ENCODE measurements at regions not wholly inside any gene's neighbourhood (a gene's known extent, or its start where the extent isn't known, plus 50 kb on each side); places are given as distances from the start of the nearest gene placed in this dataset.
"Not testable (repeated sequence)": the region's sequence is repeated elsewhere in the genome, so short reads cannot be mapped to it uniquely, and the experiment has no call there.

DNA sequence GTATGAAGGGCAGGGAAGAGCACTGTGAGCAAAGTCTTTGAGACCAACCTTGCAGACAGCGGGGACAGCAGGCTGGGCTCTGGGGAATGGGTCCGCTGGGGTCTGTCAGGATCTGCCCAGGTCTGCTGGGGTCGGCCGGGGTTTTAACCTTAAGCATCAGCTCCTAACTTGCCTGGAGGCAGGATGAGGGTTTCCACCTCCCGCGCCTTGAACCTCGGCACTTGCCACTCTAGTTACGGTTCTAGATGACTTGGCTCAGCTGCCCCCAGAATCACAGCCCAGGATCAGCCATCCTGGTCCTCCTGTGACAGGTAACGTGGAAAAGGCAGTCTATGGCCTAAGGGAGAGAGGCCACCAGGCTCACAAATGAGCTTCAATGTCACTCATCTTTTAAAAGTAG lies 50.4 kb upstream of the CACUL1 start:
- Histone ChIP-seq H3K27ac (ENCODE audit: low read depth in 2 of 2, low read length in 1 of 2) (no peak overlapping the region), H3K9me3 (ENCODE audit: control insufficient read depth in 2 of 2, insufficient read depth in 1 of 2, low read depth in 1 of 2, low read length in 1 of 2) (no peaks in the 10 kb centered on the region), H3K4me1 (ENCODE audit: control insufficient read depth in 2 of 2, insufficient read depth in 2 of 2, low read length in 1 of 2) (no peaks in the 10 kb centered on the region), H3K27me3 (ENCODE audit: control insufficient read depth in 1 of 2, insufficient read depth in 2 of 2, low read length in 2 of 2) (no peaks in the 10 kb centered on the region), H3K36me3 (ENCODE audit: control insufficient read depth in 2 of 2, insufficient read depth in 2 of 2, low read length in 1 of 2) (no peaks in the 10 kb centered on the region), H3K4me3 (ENCODE audit: low read depth in 1 of 2, low read length in 2 of 2) (no peak overlapping the region)
- 92 to 94% methylated on average over 9 of the region's 9 CpGs for WGBS, 2 donors

DNA sequence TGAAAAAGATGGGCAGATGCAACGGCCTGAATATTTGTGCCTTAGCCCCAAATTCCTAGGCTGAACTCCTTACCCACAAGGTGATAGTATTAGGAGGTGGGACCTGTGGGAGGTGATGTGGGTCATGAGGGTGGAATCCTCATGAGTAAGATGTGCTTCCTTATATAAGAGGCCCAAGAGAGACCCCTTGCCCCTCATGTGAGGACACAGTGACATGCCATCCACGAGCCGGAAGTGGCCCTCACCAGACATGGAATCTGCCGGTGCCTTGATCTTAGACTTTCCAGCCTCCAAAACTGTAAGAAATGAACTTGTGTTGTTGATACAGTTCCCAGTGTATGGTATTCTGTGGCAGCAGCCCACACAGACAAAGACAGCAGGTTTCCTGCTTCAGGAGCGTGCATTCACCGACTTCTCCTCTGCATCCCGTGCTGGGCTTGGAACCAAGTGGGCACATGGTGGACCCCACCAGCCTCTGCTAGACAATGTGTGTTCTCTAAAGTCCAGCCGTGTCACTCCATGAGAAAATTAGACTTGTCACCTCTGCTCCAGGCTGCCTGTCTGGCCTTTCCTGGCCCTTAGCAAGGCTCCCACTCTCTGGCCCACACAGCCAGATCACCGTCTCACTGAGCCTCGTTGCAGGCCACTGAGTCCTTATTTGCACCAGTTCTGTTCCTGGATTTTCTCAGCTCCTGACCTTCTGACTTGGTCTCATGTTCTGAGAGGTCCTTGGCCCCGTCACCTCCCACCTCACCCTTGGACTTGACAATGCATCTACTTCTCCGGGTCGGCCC lies 52.9 kb upstream of the CACUL1 start:
- H3K4me3 ChIP-seq (ENCODE audit: low read depth in 1 of 2, low read length in 2 of 2), result no peak overlapping the region
- 79 to 89% methylated on average over 13 of the region's 13 CpGs for WGBS, 2 donors
- no peaks in the 10 kb centered on the region for H3K27me3 ChIP-seq (ENCODE audit: control insufficient read depth in 1 of 2, insufficient read depth in 2 of 2, low read length in 2 of 2)

DNA sequence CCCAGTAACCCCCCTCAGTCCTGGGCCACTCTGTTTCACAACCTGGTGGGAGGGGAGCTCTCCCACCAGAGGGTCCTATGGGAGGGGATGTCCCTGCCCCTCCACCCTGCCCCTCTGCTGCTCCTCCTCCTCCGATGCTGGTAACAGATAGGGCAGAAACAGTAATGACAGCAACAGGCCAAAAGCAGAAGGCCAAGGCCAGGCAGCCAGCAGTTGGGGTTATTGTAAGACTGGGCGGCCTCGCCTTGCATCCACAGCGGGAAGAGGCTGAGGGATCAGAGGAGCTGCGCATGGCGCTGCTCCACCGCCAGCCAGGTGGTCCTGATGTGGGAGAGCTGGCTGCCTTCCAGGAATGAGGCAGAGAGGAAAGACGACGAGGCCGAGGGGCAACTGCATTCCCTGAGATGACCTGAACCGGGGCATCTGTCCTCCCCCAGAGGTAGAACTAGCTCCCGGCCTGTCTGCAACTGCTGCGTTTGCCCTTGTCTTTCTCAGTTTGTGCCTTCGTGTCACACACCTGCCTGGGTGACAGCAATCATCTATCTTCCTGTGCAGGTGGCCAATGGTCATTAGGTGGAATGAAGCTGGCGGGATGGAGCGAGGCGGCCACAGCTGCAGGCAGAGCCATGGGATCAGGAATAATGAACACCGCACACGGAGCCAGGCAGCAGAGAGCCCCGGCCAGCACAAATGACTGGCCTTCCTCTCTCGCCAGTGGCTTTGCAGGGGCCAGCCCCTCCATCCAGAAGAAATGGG lies 54.0 kb upstream of the CACUL1 start:
- no peak overlapping the region for H3K27ac ChIP-seq (ENCODE audit: low read depth in 2 of 2, low read length in 1 of 2)
- 85 to 86% methylated on average over 21 of the region's 21 CpGs for WGBS, 2 donors
- H3K27me3 ChIP-seq (ENCODE audit: control insufficient read depth in 1 of 2, insufficient read depth in 2 of 2, low read length in 2 of 2), result no peaks in the 10 kb centered on the region
- H3K36me3 ChIP-seq (ENCODE audit: control insufficient read depth in 2 of 2, insufficient read depth in 2 of 2, low read length in 1 of 2), result no peaks in the 10 kb centered on the region
- no peak overlapping the region for H3K4me3 ChIP-seq (ENCODE audit: low read depth in 1 of 2, low read length in 2 of 2)
- H3K4me1 ChIP-seq (ENCODE audit: control insufficient read depth in 2 of 2, insufficient read depth in 2 of 2, low read length in 1 of 2), result no peaks in the 10 kb centered on the region
- H3K9me3 ChIP-seq (ENCODE audit: control insufficient read depth in 2 of 2, insufficient read depth in 1 of 2, low read depth in 1 of 2, low read length in 1 of 2), result no peaks in the 10 kb centered on the region

More for the DNA sequence above, 52.9 kb upstream of the CACUL1 start:
- Histone ChIP-seq H3K9me3 (ENCODE audit: control insufficient read depth in 2 of 2, insufficient read depth in 1 of 2, low read depth in 1 of 2, low read length in 1 of 2) (no peaks in the 10 kb centered on the region), H3K36me3 (ENCODE audit: control insufficient read depth in 2 of 2, insufficient read depth in 2 of 2, low read length in 1 of 2) (no peaks in the 10 kb centered on the region), H3K4me1 (ENCODE audit: control insufficient read depth in 2 of 2, insufficient read depth in 2 of 2, low read length in 1 of 2) (no peaks in the 10 kb centered on the region), H3K27ac (ENCODE audit: low read depth in 2 of 2, low read length in 1 of 2) (no peak overlapping the region)

DNA sequence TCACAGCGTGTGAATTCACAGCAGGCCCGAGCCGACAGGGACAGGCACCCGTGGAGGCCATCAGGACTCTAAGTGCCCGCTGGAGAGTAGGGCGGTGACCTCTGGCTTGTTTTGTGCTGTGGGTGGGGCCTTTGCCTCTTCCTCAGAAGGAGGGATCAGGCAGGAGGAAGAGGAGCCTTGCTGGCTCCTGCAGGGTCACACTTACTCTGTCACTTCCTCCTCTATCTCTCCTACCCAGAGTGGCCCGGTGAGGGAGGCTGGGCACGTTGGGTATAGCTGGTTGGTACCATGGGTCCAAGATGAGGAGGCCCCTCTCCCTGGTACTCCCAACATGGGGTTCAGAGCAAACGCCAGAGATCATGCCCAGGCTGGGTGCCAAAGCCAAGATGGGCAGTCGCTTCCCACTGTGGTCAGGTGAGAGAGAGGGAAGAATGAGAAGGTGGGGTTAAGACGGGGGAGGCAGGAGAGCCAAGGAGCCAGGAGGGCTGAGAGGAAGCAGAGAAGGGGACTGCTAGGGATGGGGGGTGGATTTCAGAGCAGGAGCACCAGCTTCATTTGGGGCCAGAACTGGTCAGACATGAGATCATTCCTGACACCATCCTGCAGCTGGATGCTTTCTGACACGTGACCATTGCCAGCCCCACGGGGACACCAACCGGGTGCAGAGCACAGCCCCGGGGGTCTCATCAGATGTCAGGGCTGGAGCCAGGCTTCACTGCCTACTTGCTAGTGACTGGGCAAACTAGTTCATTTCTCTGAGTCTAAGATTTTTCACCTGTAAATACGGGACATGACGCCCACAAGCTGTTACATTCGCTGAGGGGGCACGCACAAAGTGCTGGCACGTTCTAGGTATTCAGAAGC lies 54.8 kb upstream of the CACUL1 start:
- H3K27me3 ChIP-seq (ENCODE audit: control insufficient read depth in 1 of 2, insufficient read depth in 2 of 2, low read length in 2 of 2), result no peaks in the 10 kb centered on the region
- H3K4me3 ChIP-seq (ENCODE audit: low read depth in 1 of 2, low read length in 2 of 2), result no peak overlapping the region
- H3K9me3 ChIP-seq (ENCODE audit: control insufficient read depth in 2 of 2, insufficient read depth in 1 of 2, low read depth in 1 of 2, low read length in 1 of 2), result no peaks in the 10 kb centered on the region
- no peak overlapping the region for H3K27ac ChIP-seq (ENCODE audit: low read depth in 2 of 2, low read length in 1 of 2)
- WGBS, 2 donors, result 77 to 83% methylated on average over 20 of the region's 20 CpGs
- no peaks in the 10 kb centered on the region for H3K36me3 ChIP-seq (ENCODE audit: control insufficient read depth in 2 of 2, insufficient read depth in 2 of 2, low read length in 1 of 2)
- no peaks in the 10 kb centered on the region for H3K4me1 ChIP-seq (ENCODE audit: control insufficient read depth in 2 of 2, insufficient read depth in 2 of 2, low read length in 1 of 2)

DNA sequence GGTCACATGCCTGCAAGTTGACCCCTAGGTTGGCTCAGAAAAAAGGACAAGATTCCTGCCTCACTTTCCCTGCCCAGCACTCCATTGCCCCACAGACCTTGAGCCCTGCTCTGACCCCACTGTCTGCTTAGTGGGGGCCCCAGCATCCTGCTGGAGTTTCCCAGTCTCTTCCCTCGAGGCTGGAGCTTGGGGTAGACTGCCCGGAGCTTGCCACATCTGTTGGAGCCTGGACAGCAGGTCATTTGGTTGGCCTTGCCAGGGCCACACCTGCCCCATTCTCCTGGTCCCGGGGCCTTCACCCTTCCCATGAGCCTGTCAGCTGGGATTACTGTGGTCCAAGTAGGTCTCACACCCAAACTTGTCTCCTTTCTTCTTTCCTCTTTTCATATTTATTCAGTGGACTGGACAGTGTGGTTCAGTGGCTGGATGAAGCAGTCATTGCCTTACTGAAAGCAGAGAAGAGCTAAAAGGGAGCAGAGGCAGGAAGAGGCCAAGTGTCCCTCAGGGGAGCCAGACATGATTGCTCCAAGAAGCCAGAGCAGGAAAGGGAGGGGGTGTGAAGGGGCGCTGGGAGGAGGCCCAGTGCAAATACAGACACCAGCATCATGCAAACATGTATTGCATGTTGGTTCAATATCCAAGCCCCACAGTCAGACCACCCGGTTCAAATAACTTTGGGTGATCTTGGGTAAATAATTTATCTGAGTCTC lies 56.2 kb upstream of the CACUL1 start:
- 54 to 66% methylated on average over 5 of the region's 5 CpGs for WGBS, 2 donors
- Histone ChIP-seq H3K27me3 (ENCODE audit: control insufficient read depth in 1 of 2, insufficient read depth in 2 of 2, low read length in 2 of 2) (no peaks in the 10 kb centered on the region), H3K27ac (ENCODE audit: low read depth in 2 of 2, low read length in 1 of 2) (no peak overlapping the region), H3K9me3 (ENCODE audit: control insufficient read depth in 2 of 2, insufficient read depth in 1 of 2, low read depth in 1 of 2, low read length in 1 of 2) (no peaks in the 10 kb centered on the region), H3K36me3 (ENCODE audit: control insufficient read depth in 2 of 2, insufficient read depth in 2 of 2, low read length in 1 of 2) (no peaks in the 10 kb centered on the region), H3K4me1 (ENCODE audit: control insufficient read depth in 2 of 2, insufficient read depth in 2 of 2, low read length in 1 of 2) (no peaks in the 10 kb centered on the region), H3K4me3 (ENCODE audit: low read depth in 1 of 2, low read length in 2 of 2) (no peak overlapping the region)

DNA sequence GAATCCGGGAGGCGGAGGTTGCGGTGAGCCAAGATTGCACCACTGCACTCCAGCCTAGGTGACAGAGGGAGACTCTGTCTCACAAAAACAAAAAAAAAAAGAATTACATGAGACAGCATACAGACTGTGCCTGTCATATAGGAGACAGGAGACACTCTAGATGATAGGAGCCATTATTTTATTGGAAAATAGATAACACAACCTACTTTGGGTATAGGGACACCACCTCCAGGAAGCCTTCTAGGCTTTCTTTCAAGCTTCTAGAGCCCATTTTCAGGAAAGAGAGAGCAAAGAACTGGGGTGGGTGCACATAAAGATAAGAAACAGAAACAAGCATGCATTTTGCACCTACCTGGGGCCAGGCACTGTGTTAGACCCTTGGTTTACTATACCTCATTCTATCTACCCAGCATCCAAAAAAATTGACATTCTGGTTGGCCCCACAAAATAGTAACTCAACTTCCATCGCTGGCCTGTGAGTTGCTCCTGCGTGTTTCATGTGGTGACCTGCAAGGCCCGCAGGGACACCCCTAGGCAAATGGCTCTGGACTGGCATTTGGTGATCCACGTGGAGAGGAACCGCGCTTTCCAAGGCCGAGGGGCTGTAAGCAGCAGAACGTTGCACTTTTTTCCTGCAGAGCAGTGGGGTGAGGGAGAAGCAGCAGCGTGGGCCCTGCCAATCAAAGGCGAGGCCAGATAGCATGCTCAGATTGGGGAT lies 57.1 kb upstream of the CACUL1 start:
- H3K4me1 ChIP-seq (ENCODE audit: control insufficient read depth in 2 of 2, insufficient read depth in 2 of 2, low read length in 1 of 2), result no peaks in the 10 kb centered on the region
- H3K36me3 ChIP-seq (ENCODE audit: control insufficient read depth in 2 of 2, insufficient read depth in 2 of 2, low read length in 1 of 2), result no peaks in the 10 kb centered on the region
- H3K4me3 ChIP-seq (ENCODE audit: low read depth in 1 of 2, low read length in 2 of 2), result no peak overlapping the region
- H3K27me3 ChIP-seq (ENCODE audit: control insufficient read depth in 1 of 2, insufficient read depth in 2 of 2, low read length in 2 of 2), result no peaks in the 10 kb centered on the region
- no peak overlapping the region for H3K27ac ChIP-seq (ENCODE audit: low read depth in 2 of 2, low read length in 1 of 2)
- 68 to 73% methylated on average over 13 of the region's 13 CpGs for WGBS, 2 donors
- H3K9me3 ChIP-seq (ENCODE audit: control insufficient read depth in 2 of 2, insufficient read depth in 1 of 2, low read depth in 1 of 2, low read length in 1 of 2), result no peaks in the 10 kb centered on the region

DNA sequence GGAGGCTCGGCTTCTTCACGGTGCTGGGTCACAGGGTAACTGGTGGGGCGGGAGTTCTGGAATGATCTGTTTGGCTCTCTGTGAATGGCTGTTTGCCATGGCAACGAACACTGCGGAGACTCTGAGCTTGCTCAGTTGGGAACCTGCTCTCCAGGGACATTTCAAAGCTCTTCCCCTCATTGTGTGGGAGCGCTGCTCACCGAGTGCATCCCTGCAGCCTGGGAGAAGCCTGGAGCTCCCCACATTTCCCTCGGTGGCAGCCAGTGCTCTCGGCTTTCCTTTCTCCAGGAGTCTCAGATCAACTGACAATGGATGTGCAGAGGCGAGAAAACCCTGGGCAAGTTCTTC lies 57.6 kb upstream of the CACUL1 start:
- 39 to 46% methylated on average over 10 of the region's 10 CpGs for WGBS, 2 donors
- Histone ChIP-seq H3K27ac (ENCODE audit: low read depth in 2 of 2, low read length in 1 of 2) (no peak overlapping the region), H3K4me3 (ENCODE audit: low read depth in 1 of 2, low read length in 2 of 2) (no peak overlapping the region), H3K27me3 (ENCODE audit: control insufficient read depth in 1 of 2, insufficient read depth in 2 of 2, low read length in 2 of 2) (no peaks in the 10 kb centered on the region), H3K9me3 (ENCODE audit: control insufficient read depth in 2 of 2, insufficient read depth in 1 of 2, low read depth in 1 of 2, low read length in 1 of 2) (no peaks in the 10 kb centered on the region), H3K36me3 (ENCODE audit: control insufficient read depth in 2 of 2, insufficient read depth in 2 of 2, low read length in 1 of 2) (no peaks in the 10 kb centered on the region), H3K4me1 (ENCODE audit: control insufficient read depth in 2 of 2, insufficient read depth in 2 of 2, low read length in 1 of 2) (no peaks in the 10 kb centered on the region)

DNA sequence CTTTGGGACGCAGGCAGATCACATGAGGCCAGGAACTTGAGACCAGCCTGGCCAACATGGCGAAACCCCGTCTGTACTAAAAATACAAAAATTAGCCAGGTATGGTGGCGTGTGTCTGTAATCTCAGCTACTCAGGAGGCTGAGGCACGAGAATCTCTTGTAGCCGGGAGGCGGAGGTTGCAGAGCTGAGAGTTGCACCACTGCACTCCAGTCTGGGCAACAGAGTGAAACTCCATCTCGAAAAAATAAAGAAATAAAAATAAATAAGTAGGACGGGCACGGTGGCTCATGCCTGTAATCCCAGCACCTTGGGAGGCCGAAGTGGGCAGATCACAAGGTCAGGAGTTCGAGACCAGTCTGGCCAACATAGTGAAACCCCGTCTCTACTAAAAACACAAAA lies 58.2 kb upstream of the CACUL1 start:
- not testable (repeated sequence) for H3K36me3 ChIP-seq (ENCODE audit: control insufficient read depth in 2 of 2, insufficient read depth in 2 of 2, low read length in 1 of 2); H3K4me1 ChIP-seq (ENCODE audit: control insufficient read depth in 2 of 2, insufficient read depth in 2 of 2, low read length in 1 of 2); H3K27me3 ChIP-seq (ENCODE audit: control insufficient read depth in 1 of 2, insufficient read depth in 2 of 2, low read length in 2 of 2); H3K4me3 ChIP-seq (ENCODE audit: low read depth in 1 of 2, low read length in 2 of 2); H3K27ac ChIP-seq (ENCODE audit: low read depth in 2 of 2, low read length in 1 of 2); H3K9me3 ChIP-seq (ENCODE audit: control insufficient read depth in 2 of 2, insufficient read depth in 1 of 2, low read depth in 1 of 2, low read length in 1 of 2)
- 85 to 87% methylated on average over 13 of the region's 13 CpGs for WGBS, 2 donors
